Thoracic aorta (tissue), 2 donors: ENCODE measurements at regions not wholly inside any gene's neighbourhood (a gene's known extent, or its start where the extent isn't known, plus 50 kb on each side); places are given as distances from the start of the nearest gene placed in this dataset.

Source experiments
- ATAC-seq: fragments of 150-250 bp; one replicate; pipeline ENCODE4 v1.8.0; 2017; ENCODE audit warnings: low read depth; ENCODE audit not compliant: insufficient number of reproducible peaks, low FRiP score
- DNase-seq: peaks from one replicate; pipeline ENCODE4 v3.0.0-alpha.2; 2020; ENCODE audit warnings: low spot score
- H3K27ac ChIP-seq, 2 donors: fragments of 200-600 bp; sonication (generic); 1 replicate in 1 of 2; 2 replicates in 1 of 2; pipeline ENCODE4 v1.5.1; 2016; ENCODE audit warnings: mild to moderate bottlenecking in 2 of 2, moderate library complexity in 2 of 2
- H3K27me3 ChIP-seq: fragments of 200-600 bp; sonication (generic); replicated peaks from 2 replicates; pipeline ENCODE4 v1.6.0; 2016; ENCODE audit warnings: mild to moderate bottlenecking; ENCODE audit not compliant: insufficient read depth
- H3K36me3 ChIP-seq: fragments of 200-600 bp; sonication (generic); one replicate; pipeline ENCODE4 v1.5.1; 2016
- H3K4me1 ChIP-seq, 2 donors: fragments of 200-600 bp; sonication (generic); 1 replicate in 1 of 2; 2 replicates in 1 of 2; pipeline versions ENCODE4 v1.5.1 to v1.6.0; 2016; ENCODE audit warnings: low read depth in 2 of 2, mild to moderate bottlenecking in 1 of 2; ENCODE audit not compliant: control insufficient read depth in 1 of 2
- H3K4me3 ChIP-seq: fragments of 200-600 bp; sonication (generic); 2 replicates; pipeline ENCODE4 v1.5.1; 2016; ENCODE audit warnings: mild to moderate bottlenecking
- H3K9me3 ChIP-seq: fragments of 200-600 bp; sonication (generic); 2 replicates; pipeline ENCODE4 v1.5.1; 2016
- CTCF ChIP-seq: fragments of 200-600 bp; sonication (generic); IDR thresholded peaks from one replicate; pipeline ENCODE4 v1.5.1; 2019; ENCODE audit warnings: antibody characterized with exemption

- DNase-seq: no peak
- ATAC-seq: no peak
Measured at GRCh38 chr13:33464345-33464744, 178.8 kb upstream of the STARD13 start.

GRCh38 chr13:33466262-33466661, 180.7 kb upstream of the STARD13 start:
- H3K9me3 ChIP-seq: no peaks in the 10 kb centered on the region
- no peak for ATAC-seq
- no peak overlapping the region for H3K27ac ChIP-seq
- no peaks in the 10 kb centered on the region for H3K4me1 ChIP-seq
- H3K4me3 ChIP-seq: no peak overlapping the region
- no peaks in the 10 kb centered on the region for H3K27me3 ChIP-seq
- TF ChIP-seq CTCF: no peak
- no peak for DNase-seq
- no peaks in the 10 kb centered on the region for H3K36me3 ChIP-seq

More at GRCh38 chr13:33464345-33464744, 178.8 kb upstream of the STARD13 start:
- Histone ChIP-seq H3K27ac (no peak overlapping the region), H3K27me3 (no peaks in the 10 kb centered on the region), H3K4me3 (no peak overlapping the region), H3K4me1 (no peaks in the 10 kb centered on the region), H3K36me3 (no peaks in the 10 kb centered on the region), H3K9me3 (peaks cover 7% of the 10 kb centered on the region)
- TF ChIP-seq CTCF: no peak

- no peak overlapping the region for H3K27ac ChIP-seq
- ATAC-seq (no peak), DNase-seq (no peak)
- no peaks in the 10 kb centered on the region for H3K36me3 ChIP-seq
- no peaks in the 10 kb centered on the region for H3K27me3 ChIP-seq
- no peak overlapping the region for H3K4me3 ChIP-seq
- H3K4me1 ChIP-seq: no peaks in the 10 kb centered on the region
- TF ChIP-seq CTCF: no peak
- H3K9me3 ChIP-seq: no peaks in the 10 kb centered on the region
Measured at GRCh38 chr13:33467556-33467955, 182.0 kb upstream of the STARD13 start.

GRCh38 chr13:33471204-33471603, 185.6 kb upstream of the STARD13 start:
- Histone ChIP-seq H3K4me1 (no peaks in the 10 kb centered on the region), H3K36me3 (no peaks in the 10 kb centered on the region), H3K27me3 (no peaks in the 10 kb centered on the region), H3K4me3 (no peak overlapping the region), H3K27ac (no peak overlapping the region), H3K9me3 (no peaks in the 10 kb centered on the region)
- no peak for TF ChIP-seq CTCF
- ATAC-seq: no peak
- no peak for DNase-seq

GRCh38 chr13:33472446-33472845, 186.9 kb upstream of the STARD13 start:
- no peak overlapping the region for H3K4me3 ChIP-seq
- ATAC-seq (no peak), DNase-seq (no peak)
- H3K9me3 ChIP-seq: peaks cover 3% of the 10 kb centered on the region
- no peaks in the 10 kb centered on the region for H3K36me3 ChIP-seq
- no peak for TF ChIP-seq CTCF
- no peaks in the 10 kb centered on the region for H3K4me1 ChIP-seq
- no peaks in the 10 kb centered on the region for H3K27me3 ChIP-seq
- no peak overlapping the region for H3K27ac ChIP-seq
